Esophagus muscularis mucosa (tissue), 3 donors: ENCODE measurements at regions not wholly inside any gene's neighbourhood (a gene's known extent, or its start where the extent isn't known, plus 50 kb on each side); places are given as distances from the start of the nearest gene placed in this dataset.

Experiments used
- POLR2A ChIP-seq: fragments of 450-650 bp; IDR thresholded peaks from one replicate; pipeline ENCODE4 v1.6.1; 2017; ENCODE audit warnings: antibody characterized with exemption, moderate library complexity, mild to moderate bottlenecking, low read depth
- TF ChIP-seq, protein P1 (sequence below), 3 experiments: fragments of 200-600 bp in 2 of 3; fragments of 450-650 bp in 1 of 3; sonication (generic) in 2 of 3; IDR thresholded peaks; one replicate each; pipeline ENCODE4 v1.5.1; 2017 to 2019; ENCODE audit warnings: antibody characterized with exemption in 3 of 3, mild to moderate bottlenecking in 2 of 3, moderate library complexity in 1 of 3

DNA sequence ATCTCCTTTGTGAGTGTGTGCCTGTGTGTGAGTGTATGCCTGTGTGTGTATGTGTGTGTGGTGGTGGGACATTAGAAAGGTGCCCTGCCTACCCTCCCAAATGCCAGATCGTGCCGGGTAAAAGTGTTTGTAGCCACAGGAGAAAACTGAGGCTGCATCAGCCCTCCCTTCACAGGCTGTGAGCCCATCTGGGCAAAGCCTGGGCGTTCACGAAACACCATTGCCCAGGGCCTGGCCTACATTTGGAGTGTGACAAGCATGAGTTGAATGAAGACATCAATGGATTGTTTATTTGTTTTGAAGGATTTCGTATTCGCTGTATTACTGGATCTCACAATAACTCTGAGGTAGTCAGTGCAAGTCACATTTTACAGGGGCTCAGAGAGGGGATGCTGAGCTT is 270.8 kb downstream of the NSG2 start:
- TF ChIP-seq, protein P1, sequence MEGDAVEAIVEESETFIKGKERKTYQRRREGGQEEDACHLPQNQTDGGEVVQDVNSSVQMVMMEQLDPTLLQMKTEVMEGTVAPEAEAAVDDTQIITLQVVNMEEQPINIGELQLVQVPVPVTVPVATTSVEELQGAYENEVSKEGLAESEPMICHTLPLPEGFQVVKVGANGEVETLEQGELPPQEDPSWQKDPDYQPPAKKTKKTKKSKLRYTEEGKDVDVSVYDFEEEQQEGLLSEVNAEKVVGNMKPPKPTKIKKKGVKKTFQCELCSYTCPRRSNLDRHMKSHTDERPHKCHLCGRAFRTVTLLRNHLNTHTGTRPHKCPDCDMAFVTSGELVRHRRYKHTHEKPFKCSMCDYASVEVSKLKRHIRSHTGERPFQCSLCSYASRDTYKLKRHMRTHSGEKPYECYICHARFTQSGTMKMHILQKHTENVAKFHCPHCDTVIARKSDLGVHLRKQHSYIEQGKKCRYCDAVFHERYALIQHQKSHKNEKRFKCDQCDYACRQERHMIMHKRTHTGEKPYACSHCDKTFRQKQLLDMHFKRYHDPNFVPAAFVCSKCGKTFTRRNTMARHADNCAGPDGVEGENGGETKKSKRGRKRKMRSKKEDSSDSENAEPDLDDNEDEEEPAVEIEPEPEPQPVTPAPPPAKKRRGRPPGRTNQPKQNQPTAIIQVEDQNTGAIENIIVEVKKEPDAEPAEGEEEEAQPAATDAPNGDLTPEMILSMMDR (IDR thresholded peaks at IDR 0.05): no peak
- no peak for TF ChIP-seq POLR2A
